GM23338 (cell line): ENCODE measurements at regions not wholly inside any gene's neighbourhood (a gene's known extent, or its start where the extent isn't known, plus 50 kb on each side); places are given as distances from the start of the nearest gene placed in this dataset.

Source experiments
- ATAC-seq: fragments of 200-7000 bp; cut with Tn5 transposase; 3 replicates; pipeline ENCODE4 v1.9.1; 2020
- DNase-seq: peaks from one replicate; pipeline ENCODE4 v3.0.0-alpha.2; 2015; ENCODE audit warnings: low spot score
- H2AFZ ChIP-seq: fragments of 200-600 bp; sonication (generic); 2 replicates; pipeline ENCODE4 v1.8.0; 2016; ENCODE audit warnings: antibody characterized with exemption, mild to moderate bottlenecking, moderate library complexity
- H3F3A ChIP-seq: fragments of 200-600 bp; sonication (generic); replicated peaks from 2 replicates; pipeline ENCODE4 v1.8.0; 2017; ENCODE audit warnings: antibody characterized with exemption, mixed run types, low read depth
- H3K27ac ChIP-seq: fragments of 200-600 bp; sonication (generic); 2 replicates; pipeline ENCODE4 v1.6.1; 2016; ENCODE audit warnings: low read depth
- H3K27me3 ChIP-seq: fragments of 200-600 bp; sonication (generic); 2 replicates; pipeline ENCODE4 v1.8.0; 2016; ENCODE audit warnings: mild to moderate bottlenecking, mixed run types, moderate library complexity; ENCODE audit not compliant: insufficient read depth
- H3K36me3 ChIP-seq: fragments of 200-600 bp; sonication (generic); 2 replicates; pipeline ENCODE4 v1.8.0; 2016; ENCODE audit warnings: mild to moderate bottlenecking; ENCODE audit not compliant: insufficient read depth
- H3K4me1 ChIP-seq: fragments of 200-600 bp; sonication (generic); 2 replicates; pipeline ENCODE4 v1.8.0; 2016; ENCODE audit warnings: mild to moderate bottlenecking, moderate library complexity; ENCODE audit not compliant: insufficient read depth
- H3K4me2 ChIP-seq: fragments of 200-600 bp; sonication (generic); 2 replicates; pipeline ENCODE4 v1.7.1; 2017; ENCODE audit warnings: mixed run types
- H3K4me3 ChIP-seq: fragments of 200-600 bp; sonication (generic); 2 replicates; pipeline ENCODE4 v1.6.1; 2016; ENCODE audit warnings: mixed run types
- H3K79me2 ChIP-seq: fragments of 200-600 bp; sonication (generic); replicated peaks from 2 replicates; pipeline ENCODE4 v1.8.0; 2017; ENCODE audit warnings: mild to moderate bottlenecking; ENCODE audit not compliant: insufficient read depth
- H3K9me2 ChIP-seq: fragments of 200-600 bp; sonication (generic); 2 replicates; pipeline ENCODE4 v1.8.0; 2017; ENCODE audit not compliant: insufficient read depth
- H4K20me1 ChIP-seq: fragments of 200-600 bp; sonication (generic); replicated peaks from 2 replicates; pipeline ENCODE4 v1.8.0; 2017; ENCODE audit warnings: mild to moderate bottlenecking; ENCODE audit not compliant: insufficient read depth
- H3K27ac Mint-ChIP-seq: 2 replicates; pipeline ENCODE4 v1.8.0; 2020; ENCODE audit warnings: inconsistent platforms, mild to moderate bottlenecking, moderate library complexity, mixed read lengths
- H3K27me3 Mint-ChIP-seq: 3 replicates; pipeline ENCODE4 v1.8.0; 2022; ENCODE audit warnings: low read depth, mild to moderate bottlenecking, moderate library complexity, mixed read lengths, inconsistent platforms; ENCODE audit not compliant: insufficient read depth, poor library complexity
- H3K36me3 Mint-ChIP-seq: 3 replicates; pipeline ENCODE4 v1.8.0; 2021; ENCODE audit warnings: low read depth, mild to moderate bottlenecking, inconsistent platforms, moderate library complexity, mixed read lengths
- H3K4me1 Mint-ChIP-seq: 3 replicates; pipeline ENCODE4 v1.8.0; 2020; ENCODE audit warnings: mild to moderate bottlenecking, inconsistent platforms, mixed read lengths
- H3K4me3 Mint-ChIP-seq: 3 replicates; pipeline ENCODE4 v1.8.0; 2021; ENCODE audit warnings: moderate library complexity, mild to moderate bottlenecking, inconsistent platforms, mixed read lengths
- H3K9me3 Mint-ChIP-seq: 3 replicates; pipeline ENCODE4 v1.8.0; 2020; ENCODE audit warnings: moderate library complexity, mild to moderate bottlenecking, inconsistent platforms, mixed read lengths
- ETS1 ChIP-seq: IDR thresholded peaks from 2 replicates; pipeline ENCODE4 v1.6.1; 2016; ENCODE audit warnings: antibody characterized with exemption
- NANOG ChIP-seq: IDR thresholded peaks from 2 replicates; pipeline ENCODE4 v1.6.1; 2016; ENCODE audit warnings: antibody characterized with exemption, borderline replicate concordance
- REST ChIP-seq: IDR thresholded peaks from one replicate; pipeline ENCODE4 v1.6.1; 2018; ENCODE audit warnings: antibody characterized with exemption; ENCODE audit not compliant: unreplicated experiment
- STAT1 ChIP-seq: IDR thresholded peaks from one replicate; pipeline ENCODE4 v1.6.1; 2016; ENCODE audit warnings: antibody characterized with exemption; ENCODE audit not compliant: unreplicated experiment
- ZNF462 ChIP-seq: fragments of 250-450 bp; sonication (Bioruptor Pico); IDR thresholded peaks from 2 replicates; pipeline ENCODE4 v1.5.0; 2020; ENCODE audit warnings: mild to moderate bottlenecking, moderate library complexity

GRCh38 chr12:78323226-78323625 lies 492.5 kb downstream of the NAV3 start:
- Histone ChIP-seq H3K4me1 (no peaks in the 10 kb centered on the region), H3K27ac (no peak overlapping the region), H3K4me2 (no peak overlapping the region), H3K9me2 (no peaks in the 10 kb centered on the region; the same call in 1 of the 2 replicates), H3K4me3 (no peak overlapping the region), H2AFZ (no peak overlapping the region), H3F3A (no peaks in the 10 kb centered on the region), H3K36me3 (no peaks in the 10 kb centered on the region), H3K27me3 (no peaks in the 10 kb centered on the region), H4K20me1 (no peaks in the 10 kb centered on the region), H3K79me2 (no peaks in the 10 kb centered on the region)
- Mint-ChIP-seq H3K9me3 (peaks cover 3% of the 10 kb centered on the region; the same call in 1 of the 3 replicates), H3K36me3 (peaks cover 4% of the 10 kb centered on the region; the same call in 1 of the 3 replicates), H3K4me1 (no peaks in the 10 kb centered on the region; the same call in 2 of the 3 replicates), H3K4me3 (no peak overlapping the region), H3K27ac (no peak overlapping the region), H3K27me3 (no peaks in the 10 kb centered on the region)
- no peak for TF ChIP-seq REST
- TF ChIP-seq NANOG, result no peak
- TF ChIP-seq STAT1, result no peak
- TF ChIP-seq ZNF462 (CRISPR knock-in tag), result no peak
- no peak for TF ChIP-seq ETS1
- DNase-seq (no peak), ATAC-seq (no peak)
